ENCODE measurements at regions not wholly inside any gene's neighbourhood (a gene's known extent, or its start where the extent isn't known, plus 50 kb on each side); places are given as distances from the start of the nearest gene placed in this dataset.

DNA sequence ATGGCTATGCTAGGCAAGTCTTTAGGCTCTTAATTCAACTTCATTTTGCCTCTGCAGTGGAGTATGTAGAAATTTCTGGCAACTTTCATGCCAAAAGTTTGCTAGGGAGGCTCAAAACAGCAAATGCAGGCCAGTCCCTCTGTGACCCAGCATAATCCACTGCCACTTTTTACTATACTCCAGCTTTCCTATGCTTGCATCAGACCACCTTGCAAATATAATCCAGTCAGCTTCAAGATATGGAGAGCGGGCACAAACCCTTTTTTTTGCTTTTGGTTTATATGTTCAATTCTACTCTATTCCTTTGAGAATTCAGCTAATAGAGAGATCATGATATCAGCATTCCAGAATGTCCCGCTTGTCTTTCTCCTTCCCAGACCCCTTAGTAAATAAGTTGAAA is 192.0 kb upstream of the PABPC4L start:
- Histone ChIP-seq H3K9ac (ENCODE audit: low read length) (no peak overlapping the region), H2AFZ (ENCODE audit: low read length) (no peak overlapping the region), H3K4me2 (ENCODE audit: low read length) (no peak overlapping the region), H3F3A (ENCODE audit: low read length, unreplicated experiment) (no peaks in the 10 kb centered on the region), H3K79me2 (ENCODE audit: low read length) (no peaks in the 10 kb centered on the region), H4K20me1 (ENCODE audit: low read length) (no peaks in the 10 kb centered on the region), H3K27me3 (ENCODE audit: low read length) (no peaks in the 10 kb centered on the region), H3K4me3 (ENCODE audit: low read length) (no peak overlapping the region), H3K27ac (ENCODE audit: low read length) (no peak overlapping the region), H3K36me3 (ENCODE audit: low read depth, low read length) (no peaks in the 10 kb centered on the region), H3K9me3 (ENCODE audit: low read length) (no peaks in the 10 kb centered on the region), H3K9me2 (replicated peaks; ENCODE audit: low read length) (no peaks in the 10 kb centered on the region), H3K4me1 (ENCODE audit: insufficient read depth, low read length) (no peaks in the 10 kb centered on the region)
- POLR2A ChIA-PET (ENCODE audit: unreplicated experiment) = no interaction called here
- DNase-seq = no peak
- TF ChIP-seq, protein P1, sequence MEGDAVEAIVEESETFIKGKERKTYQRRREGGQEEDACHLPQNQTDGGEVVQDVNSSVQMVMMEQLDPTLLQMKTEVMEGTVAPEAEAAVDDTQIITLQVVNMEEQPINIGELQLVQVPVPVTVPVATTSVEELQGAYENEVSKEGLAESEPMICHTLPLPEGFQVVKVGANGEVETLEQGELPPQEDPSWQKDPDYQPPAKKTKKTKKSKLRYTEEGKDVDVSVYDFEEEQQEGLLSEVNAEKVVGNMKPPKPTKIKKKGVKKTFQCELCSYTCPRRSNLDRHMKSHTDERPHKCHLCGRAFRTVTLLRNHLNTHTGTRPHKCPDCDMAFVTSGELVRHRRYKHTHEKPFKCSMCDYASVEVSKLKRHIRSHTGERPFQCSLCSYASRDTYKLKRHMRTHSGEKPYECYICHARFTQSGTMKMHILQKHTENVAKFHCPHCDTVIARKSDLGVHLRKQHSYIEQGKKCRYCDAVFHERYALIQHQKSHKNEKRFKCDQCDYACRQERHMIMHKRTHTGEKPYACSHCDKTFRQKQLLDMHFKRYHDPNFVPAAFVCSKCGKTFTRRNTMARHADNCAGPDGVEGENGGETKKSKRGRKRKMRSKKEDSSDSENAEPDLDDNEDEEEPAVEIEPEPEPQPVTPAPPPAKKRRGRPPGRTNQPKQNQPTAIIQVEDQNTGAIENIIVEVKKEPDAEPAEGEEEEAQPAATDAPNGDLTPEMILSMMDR (conservative IDR thresholded peaks at IDR 0.05; ENCODE audit: low read depth, low read length) = no peak
- no peak for TF ChIP-seq EZH2 (IDR thresholded peaks at IDR 0.05; ENCODE audit: low read length, unreplicated experiment)
- TF ChIP-seq EZH2phosphoT487 (IDR thresholded peaks at IDR 0.05; ENCODE audit: borderline replicate concordance, low read length) = no peak
- CTCF ChIA-PET = no interaction called here
- ATAC-seq = no peak
- intact Hi-C loops (cut with micrococcal nuclease) = no loop called here
- BruUV-seq (replicated peaks) = no TSS peak

DNA sequence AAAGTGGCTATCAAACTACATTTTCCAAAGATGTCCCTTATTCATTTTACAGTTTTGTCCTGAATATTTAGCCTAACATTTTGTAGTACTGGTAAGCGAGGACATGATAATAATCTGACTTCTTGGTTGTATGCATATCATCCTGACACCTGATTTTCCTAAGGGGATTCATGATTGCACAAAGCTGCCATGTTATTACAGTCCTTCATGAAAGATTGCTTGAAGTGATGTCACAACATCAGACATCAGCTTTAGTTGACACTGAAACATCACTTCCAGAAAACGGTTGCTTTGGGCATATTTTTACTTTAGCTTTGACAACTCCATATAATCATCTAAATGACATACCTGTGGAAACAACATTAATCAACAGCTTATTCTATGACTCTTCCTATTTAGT is 188.7 kb upstream of the PABPC4L start:
- ChIA-PET POLR2A (ENCODE audit: unreplicated experiment) (no interaction called here), CTCF (no interaction called here)
- Histone ChIP-seq H3K4me3 (ENCODE audit: low read length) (no peak overlapping the region), H3K27me3 (ENCODE audit: low read length) (no peaks in the 10 kb centered on the region), H3K9ac (ENCODE audit: low read length) (no peak overlapping the region), H3K9me3 (ENCODE audit: low read length) (no peaks in the 10 kb centered on the region), H4K20me1 (ENCODE audit: low read length) (no peaks in the 10 kb centered on the region), H3K27ac (ENCODE audit: low read length) (no peak overlapping the region), H3K36me3 (ENCODE audit: low read depth, low read length) (no peaks in the 10 kb centered on the region), H2AFZ (ENCODE audit: low read length) (no peak overlapping the region), H3K79me2 (ENCODE audit: low read length) (no peaks in the 10 kb centered on the region), H3K9me2 (replicated peaks; ENCODE audit: low read length) (no peaks in the 10 kb centered on the region), H3K4me2 (ENCODE audit: low read length) (no peak overlapping the region), H3F3A (ENCODE audit: low read length, unreplicated experiment) (no peaks in the 10 kb centered on the region), H3K4me1 (ENCODE audit: insufficient read depth, low read length) (no peaks in the 10 kb centered on the region)
- no peak for DNase-seq
- intact Hi-C loops (cut with micrococcal nuclease) = no loop called here
- ATAC-seq = no peak
- no TSS peak for BruUV-seq (replicated peaks)
- no peak for TF ChIP-seq EZH2phosphoT487 (IDR thresholded peaks at IDR 0.05; ENCODE audit: borderline replicate concordance, low read length)
- no peak for TF ChIP-seq EZH2 (IDR thresholded peaks at IDR 0.05; ENCODE audit: low read length, unreplicated experiment)
- TF ChIP-seq, protein P1 (conservative IDR thresholded peaks at IDR 0.05; ENCODE audit: low read depth, low read length) = no peak

DNA sequence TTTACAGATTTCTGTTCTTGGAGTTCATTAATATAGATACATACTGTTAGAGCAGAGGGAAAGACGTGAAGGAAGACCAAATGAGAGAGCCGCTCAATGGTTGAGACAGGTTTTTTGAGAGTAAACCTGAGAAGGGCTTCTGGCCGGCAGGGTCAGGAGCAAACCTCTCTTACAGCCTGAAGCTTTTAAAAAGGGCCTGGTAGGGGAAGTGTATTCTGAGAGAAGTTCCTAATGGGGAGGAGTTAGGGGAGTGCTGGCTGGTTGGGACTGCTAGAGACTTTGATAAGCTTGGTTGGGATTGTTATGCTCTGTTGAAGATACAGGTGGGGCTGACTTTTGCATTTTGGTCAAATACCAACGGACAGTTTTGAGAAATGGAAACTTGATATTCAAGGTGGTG is 186.8 kb upstream of the PABPC4L start:
- ATAC-seq (no peak), DNase-seq (no peak)
- POLR2A ChIA-PET (ENCODE audit: unreplicated experiment) = no interaction called here
- H3K4me1 ChIP-seq (ENCODE audit: insufficient read depth, low read length) = no peaks in the 10 kb centered on the region
- H3K79me2 ChIP-seq (ENCODE audit: low read length) = no peaks in the 10 kb centered on the region
- no TSS peak for BruUV-seq (replicated peaks)
- no peaks in the 10 kb centered on the region for H3K9me3 ChIP-seq (ENCODE audit: low read length)
- TF ChIP-seq EZH2phosphoT487 (IDR thresholded peaks at IDR 0.05; ENCODE audit: borderline replicate concordance, low read length) (no peak), EZH2 (IDR thresholded peaks at IDR 0.05; ENCODE audit: low read length, unreplicated experiment) (no peak)
- TF ChIP-seq, protein P1 (conservative IDR thresholded peaks at IDR 0.05; ENCODE audit: low read depth, low read length) = no peak
- no peak overlapping the region for H3K9ac ChIP-seq (ENCODE audit: low read length)
- H4K20me1 ChIP-seq (ENCODE audit: low read length) = no peaks in the 10 kb centered on the region
- intact Hi-C loops (cut with micrococcal nuclease) = no loop called here
- no peaks in the 10 kb centered on the region for H3K9me2 ChIP-seq (replicated peaks; ENCODE audit: low read length)
- H3K27me3 ChIP-seq (ENCODE audit: low read length) = no peaks in the 10 kb centered on the region
- H3F3A ChIP-seq (ENCODE audit: low read length, unreplicated experiment) = no peaks in the 10 kb centered on the region
- H2AFZ ChIP-seq (ENCODE audit: low read length) = no peak overlapping the region
- H3K27ac ChIP-seq (ENCODE audit: low read length) = no peak overlapping the region
- H3K4me2 ChIP-seq (ENCODE audit: low read length) = no peak overlapping the region
- no peak overlapping the region for H3K4me3 ChIP-seq (ENCODE audit: low read length)
- no peaks in the 10 kb centered on the region for H3K36me3 ChIP-seq (ENCODE audit: low read depth, low read length)
- CTCF ChIA-PET = no interaction called here

Data from PC-3 (cell line).